Osteocyte (in vitro differentiated cells): ENCODE measurements at regions not wholly inside any gene's neighbourhood (a gene's known extent, or its start where the extent isn't known, plus 50 kb on each side); places are given as distances from the start of the nearest gene placed in this dataset.
A peak's percentile ranks its signal among the peaks of the same experiment; 100 is the strongest.

ENCODE experiments used
- DNase-seq: peaks from one replicate; pipeline ENCODE4 v3.0.0; 2021; ENCODE audit warnings: mixed read lengths; ENCODE audit not compliant: unreplicated experiment; ENCODE audit errors: extremely low spot score
- H3K27ac Mint-ChIP-seq: one replicate; pipeline ENCODE4 v1.8.0; 2021; ENCODE audit warnings: mild to moderate bottlenecking, mixed read lengths; ENCODE audit not compliant: unreplicated experiment
- H3K27me3 Mint-ChIP-seq: one replicate; pipeline ENCODE4 v1.8.0; 2021; ENCODE audit warnings: mixed read lengths; ENCODE audit not compliant: unreplicated experiment
- H3K36me3 Mint-ChIP-seq: one replicate; pipeline ENCODE4 v1.8.0; 2021; ENCODE audit warnings: mixed read lengths; ENCODE audit not compliant: unreplicated experiment
- H3K4me1 Mint-ChIP-seq: one replicate; pipeline ENCODE4 v1.8.0; 2021; ENCODE audit warnings: mixed read lengths; ENCODE audit not compliant: unreplicated experiment
- H3K4me3 Mint-ChIP-seq: one replicate; pipeline ENCODE4 v1.8.0; 2021; ENCODE audit warnings: mild to moderate bottlenecking, moderate library complexity, mixed read lengths; ENCODE audit not compliant: unreplicated experiment
- H3K9me3 Mint-ChIP-seq: one replicate; pipeline ENCODE4 v1.8.0; 2021; ENCODE audit warnings: mixed read lengths; ENCODE audit not compliant: unreplicated experiment
- CTCF ChIP-seq: fragments of 200-600 bp; sonication (generic); IDR thresholded peaks from 2 replicates; pipeline ENCODE4 v1.5.0; 2021; ENCODE audit warnings: antibody characterized with exemption, mild to moderate bottlenecking, moderate library complexity

DNA sequence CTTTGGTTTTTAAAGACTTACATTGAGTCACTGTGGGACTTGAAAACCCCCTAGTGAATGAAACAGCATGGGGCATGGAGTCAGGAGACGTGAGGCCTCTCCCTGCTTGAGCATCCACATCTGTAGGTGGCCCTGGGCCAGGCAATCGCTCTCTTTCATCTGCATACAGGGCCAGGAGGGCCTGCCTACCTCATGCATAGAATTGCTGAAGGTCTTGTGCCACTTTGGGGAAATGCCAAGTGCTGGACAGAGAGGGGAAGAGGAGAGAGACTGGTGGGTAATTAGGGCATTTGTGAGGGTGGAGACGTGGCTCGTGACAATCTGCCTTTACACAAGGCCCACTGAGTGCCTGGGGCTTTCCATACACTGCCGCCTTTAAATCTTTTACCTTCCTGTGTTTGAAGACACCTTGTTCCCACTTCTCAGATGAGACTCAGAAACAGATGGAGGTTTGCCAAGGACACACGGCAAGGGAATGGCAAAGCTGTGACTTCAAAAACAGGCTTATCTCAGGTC lies 322.2 kb upstream of the HS6ST1 start:
- Mint-ChIP-seq H3K36me3 (no peaks in the 10 kb centered on the region), H3K4me3 (no peak overlapping the region), H3K4me1 (peaks cover 44% of the 10 kb centered on the region), H3K27ac (no peak overlapping the region), H3K9me3 (no peaks in the 10 kb centered on the region), H3K27me3 (no peaks in the 10 kb centered on the region)
- DNase-seq: peak; percentile 32
- no peak for TF ChIP-seq CTCF

- Mint-ChIP-seq H3K4me1 (peaks cover 37% of the 10 kb centered on the region), H3K27me3 (no peaks in the 10 kb centered on the region), H3K36me3 (no peaks in the 10 kb centered on the region), H3K4me3 (no peak overlapping the region), H3K27ac (no peak overlapping the region), H3K9me3 (no peaks in the 10 kb centered on the region)
- peak; percentile 71 for DNase-seq
- no peak for TF ChIP-seq CTCF
Measured at GRCh38 chr2:128641421-128642080, 322.9 kb upstream of the HS6ST1 start.

DNA sequence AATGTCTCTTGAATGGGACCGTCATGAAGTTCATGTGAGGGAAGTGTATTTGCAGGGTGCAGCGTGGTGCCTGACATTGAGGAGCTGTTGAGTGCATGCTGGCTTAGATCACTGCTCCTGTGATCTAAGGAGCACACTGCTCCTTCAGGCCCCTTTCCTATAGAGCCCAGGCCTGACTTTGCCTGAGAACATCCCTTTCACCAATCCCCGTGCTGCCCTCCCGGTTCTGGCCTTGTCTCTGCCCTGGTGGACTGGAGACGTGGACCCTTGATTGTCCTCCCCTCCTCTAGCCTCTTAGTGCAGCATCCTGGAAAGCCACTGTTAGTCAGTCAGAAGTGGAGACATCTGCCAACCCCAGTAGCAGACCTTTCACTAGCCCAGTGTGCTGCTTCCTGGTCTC lies 323.6 kb upstream of the HS6ST1 start:
- Mint-ChIP-seq H3K36me3 (no peaks in the 10 kb centered on the region), H3K9me3 (no peaks in the 10 kb centered on the region), H3K4me1 (peaks cover 32% of the 10 kb centered on the region), H3K4me3 (no peak overlapping the region), H3K27ac (no peak overlapping the region), H3K27me3 (no peaks in the 10 kb centered on the region)
- DNase-seq: peak; percentile 44
- no peak for TF ChIP-seq CTCF

DNA sequence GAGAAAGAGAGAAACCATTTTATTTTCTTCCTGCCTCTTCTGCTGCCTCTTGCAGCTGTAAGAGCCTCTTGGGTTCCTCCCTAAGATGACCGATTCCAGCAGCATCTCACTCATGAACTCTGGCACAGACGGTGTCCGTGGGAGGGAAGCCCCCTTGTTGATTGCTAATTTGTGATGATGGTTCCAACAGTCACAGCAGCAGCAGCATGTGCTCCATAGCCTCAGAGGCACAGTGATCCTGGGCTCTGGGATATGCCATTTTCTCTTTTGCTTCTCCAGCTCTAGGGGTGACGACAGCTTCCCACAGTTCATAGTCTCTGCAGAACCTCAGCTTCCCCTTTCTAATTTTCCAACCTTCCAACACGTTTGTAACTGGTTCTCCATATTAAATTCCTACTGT lies 324.2 kb upstream of the HS6ST1 start:
- Mint-ChIP-seq H3K27ac (no peak overlapping the region), H3K9me3 (no peaks in the 10 kb centered on the region), H3K36me3 (no peaks in the 10 kb centered on the region), H3K4me1 (peaks cover 28% of the 10 kb centered on the region), H3K27me3 (no peaks in the 10 kb centered on the region), H3K4me3 (no peak overlapping the region)
- DNase-seq: peak; percentile 44
- no peak for TF ChIP-seq CTCF

DNA sequence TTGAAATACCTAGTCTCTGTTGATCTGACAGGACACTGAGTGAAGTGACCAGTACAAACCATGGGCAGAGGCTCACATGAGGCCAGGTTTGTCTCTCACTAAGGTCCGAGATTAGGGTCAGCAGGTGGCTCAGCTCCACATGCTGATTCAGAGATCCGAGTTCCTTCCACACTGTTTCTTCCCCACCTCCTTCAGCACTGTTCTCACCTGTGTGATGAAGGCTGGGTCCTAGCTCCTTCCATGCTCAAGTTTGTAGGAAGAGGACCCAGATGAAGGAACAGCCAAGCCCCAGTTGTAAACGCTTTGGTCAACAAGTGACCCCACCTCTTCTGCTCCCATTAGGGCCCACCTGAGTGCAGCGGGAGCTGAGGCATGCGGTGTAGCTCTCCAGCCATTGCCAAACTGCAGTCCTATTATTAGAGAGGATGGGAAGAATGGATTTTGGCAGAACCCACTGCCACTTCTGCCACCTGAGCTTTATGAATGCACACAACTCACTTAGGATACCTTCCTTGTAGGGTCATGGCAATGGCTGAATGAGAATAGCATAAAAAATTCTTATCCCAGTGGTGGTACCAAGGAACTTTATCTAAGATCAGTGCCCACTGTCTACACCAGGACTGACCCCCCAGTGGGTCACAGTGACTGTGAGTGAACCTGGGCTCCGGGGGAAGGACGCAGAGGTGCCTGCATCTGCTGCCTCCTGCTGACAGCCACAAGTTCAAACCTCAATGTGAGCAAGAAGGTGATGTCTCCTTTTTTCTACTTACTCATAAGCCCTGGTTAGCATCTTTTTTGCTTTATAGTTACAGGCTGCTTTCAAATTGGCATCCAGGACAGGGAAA lies 324.8 kb upstream of the HS6ST1 start:
- H3K27me3 Mint-ChIP-seq: no peaks in the 10 kb centered on the region
- peaks cover 22% of the 10 kb centered on the region for H3K4me1 Mint-ChIP-seq
- H3K36me3 Mint-ChIP-seq: no peaks in the 10 kb centered on the region
- H3K9me3 Mint-ChIP-seq: no peaks in the 10 kb centered on the region
- H3K4me3 Mint-ChIP-seq: no peak overlapping the region
- peak; percentile 59 for DNase-seq
- H3K27ac Mint-ChIP-seq: no peak overlapping the region
- no peak for TF ChIP-seq CTCF
